EL (cell line): ENCODE measurements at regions not wholly inside any gene's neighbourhood (a gene's known extent, or its start where the extent isn't known, plus 50 kb on each side); places are given as distances from the start of the nearest gene placed in this dataset.

Source experiments
- DNase-seq: peaks from one replicate; pipeline ENCODE4 v3.0.0-alpha.2; 2016

DNA sequence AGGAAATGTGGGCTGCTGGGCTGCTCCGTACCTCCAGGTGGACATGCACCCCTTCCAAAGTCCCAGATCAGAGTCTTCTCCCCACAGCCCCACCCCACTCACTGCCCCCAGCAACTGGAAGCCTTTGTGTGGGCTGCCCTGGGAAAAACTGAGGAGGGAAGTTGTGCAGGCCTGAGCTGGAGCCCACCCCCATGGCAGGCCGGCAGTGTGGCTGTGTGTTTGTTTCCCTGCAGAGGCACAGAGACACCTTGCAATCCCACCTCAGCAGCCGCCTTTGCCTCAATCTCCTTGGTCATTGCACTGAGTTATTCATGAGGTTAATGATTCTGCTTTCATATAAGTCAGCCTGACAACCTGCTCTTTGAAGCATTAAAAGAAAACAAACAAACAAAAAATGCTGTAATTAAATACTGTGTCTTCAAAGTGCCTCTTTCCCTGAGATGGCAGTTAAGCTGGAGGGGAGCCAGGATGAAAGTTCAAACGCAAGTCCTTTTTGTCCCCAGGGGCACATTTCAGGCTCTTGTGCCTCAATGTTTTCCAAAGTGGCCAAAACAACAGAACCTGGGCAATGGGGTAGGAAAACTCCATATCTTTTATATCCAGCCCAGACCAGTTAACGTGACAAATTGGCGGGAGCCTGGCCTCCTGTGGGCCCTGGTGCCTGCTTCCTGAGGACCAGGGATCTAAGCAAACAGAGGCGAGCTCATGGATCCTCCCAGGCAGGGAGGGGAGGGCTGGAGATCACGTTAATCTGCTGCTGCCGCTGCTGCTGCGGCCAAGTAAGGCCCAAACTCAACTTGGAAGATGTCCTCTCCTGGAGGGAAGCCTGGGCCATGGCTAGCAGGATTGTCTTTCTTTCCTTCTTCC lies 51.9 kb upstream of the TSPAN11 start:
- no peak for DNase-seq

- DNase-seq = no peak
Measured at GRCh38 chr12:30870491-30871265, 55.9 kb upstream of the TSPAN11 start.

DNA sequence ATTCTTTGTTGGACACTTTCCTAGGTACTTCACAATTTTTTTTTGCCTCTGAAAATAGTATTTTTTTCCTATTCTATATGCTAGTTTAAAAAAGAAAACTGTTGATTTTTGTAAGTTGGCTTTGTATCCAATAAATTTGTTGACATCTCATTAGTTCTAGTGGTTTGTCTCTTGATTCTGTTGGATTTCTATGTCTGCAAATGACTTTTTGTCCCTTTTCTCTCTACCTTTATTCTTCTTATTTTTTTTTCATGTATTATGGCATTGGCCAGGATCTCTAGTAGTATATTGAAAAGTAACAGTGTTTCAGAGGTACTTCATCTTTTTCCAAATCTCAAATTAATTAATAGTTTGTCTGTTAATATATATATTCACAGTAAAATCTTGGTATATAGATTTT lies 59.1 kb upstream of the TSPAN11 start:
- no peak for DNase-seq

GRCh38 chr12:30866256-30866655 lies 60.3 kb upstream of the TSPAN11 start:
- no peak for DNase-seq

DNA sequence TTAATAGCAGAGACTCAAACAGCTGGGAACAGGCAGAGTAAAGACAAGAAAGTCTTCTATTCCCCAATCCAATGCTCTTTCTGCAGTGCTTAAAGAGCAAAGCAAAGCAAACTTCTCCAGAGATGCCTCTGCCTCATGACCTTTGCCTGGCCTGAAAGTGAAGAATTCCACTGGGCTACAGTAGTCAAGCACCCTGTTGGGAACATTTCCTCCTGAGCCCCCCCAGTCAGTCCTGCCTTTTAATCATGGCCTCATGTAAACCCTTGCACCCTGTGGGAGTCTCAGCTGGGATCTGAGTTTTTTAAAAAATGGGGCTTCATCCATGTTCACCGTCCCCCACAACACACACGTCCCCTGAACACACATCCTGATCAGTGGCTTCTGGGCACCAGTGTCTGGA lies 62.7 kb upstream of the TSPAN11 start:
- DNase-seq = no peak

DNA sequence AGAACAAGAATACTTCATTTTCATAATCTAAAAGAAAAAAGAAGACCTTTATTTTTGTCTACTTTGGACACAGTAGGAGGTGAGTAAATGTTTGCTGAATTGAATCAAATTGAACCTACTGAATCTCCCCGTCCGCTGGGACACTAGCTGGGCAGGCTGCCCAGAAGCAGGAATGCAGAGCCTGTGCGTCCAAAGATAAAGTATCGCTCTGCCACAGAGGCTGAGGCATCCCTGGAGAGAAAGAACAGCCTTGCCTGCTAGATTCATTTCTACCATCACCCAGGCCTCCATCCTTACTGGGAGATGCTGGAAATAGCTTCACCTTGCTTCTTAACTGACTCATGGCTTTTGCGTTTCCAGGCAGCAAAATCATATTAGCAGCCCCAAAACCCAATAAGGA lies 64.1 kb upstream of the TSPAN11 start:
- DNase-seq = no peak

- no peak for DNase-seq
Measured at GRCh38 chr12:30859226-30859625, 67.3 kb upstream of the TSPAN11 start.

DNA sequence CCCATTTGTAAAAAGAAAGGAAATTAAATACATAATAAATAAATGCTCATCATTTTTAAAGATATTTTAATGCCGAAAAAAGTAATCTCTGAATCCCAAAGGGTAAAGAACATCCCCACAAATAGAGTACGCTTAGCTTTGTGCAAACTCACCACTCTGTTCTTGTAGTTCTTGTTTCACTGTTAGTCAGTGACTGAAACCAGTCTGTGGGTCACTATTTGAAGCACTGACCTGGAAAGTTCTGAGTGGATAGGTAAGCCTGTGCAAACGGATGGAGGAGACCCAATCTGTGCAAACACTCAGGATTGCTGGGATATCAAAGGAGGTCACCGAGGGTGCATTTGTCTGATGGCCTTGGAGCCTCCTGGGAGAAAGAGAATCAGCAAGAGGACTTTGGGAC lies 68.1 kb upstream of the TSPAN11 start:
- DNase-seq = no peak

DNA sequence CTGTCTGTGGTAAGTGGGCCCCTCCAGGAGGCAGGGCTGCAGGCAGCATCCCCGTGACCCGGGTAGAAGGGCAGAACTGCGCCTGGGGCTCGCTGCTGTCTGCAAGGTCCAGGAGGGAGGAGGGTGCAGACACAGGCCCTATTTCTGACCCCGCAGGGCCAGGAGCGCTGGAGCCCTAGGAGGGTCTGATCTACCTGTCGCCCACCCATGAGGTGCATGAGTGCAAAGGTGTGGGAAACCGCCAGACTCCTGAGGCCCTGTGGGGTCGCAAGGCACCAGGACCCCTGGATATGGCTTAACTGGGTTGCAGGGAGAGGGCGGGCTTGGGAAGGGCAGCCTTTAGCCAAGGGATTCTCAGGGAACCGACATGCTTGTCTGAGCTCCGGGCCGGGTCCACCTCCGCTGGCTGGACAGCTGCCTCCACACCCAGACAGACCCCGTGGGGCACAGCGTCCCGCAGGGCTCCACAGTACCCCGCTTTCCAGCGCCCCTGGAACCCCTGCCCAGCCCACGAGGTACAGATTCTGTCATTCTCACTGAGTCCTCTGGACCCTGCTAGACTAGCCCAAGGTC lies 72.9 kb upstream of the TSPAN11 start:
- DNase-seq = no peak

GRCh38 chr12:30850684-30851083 lies 75.9 kb upstream of the TSPAN11 start:
- DNase-seq = no peak

DNA sequence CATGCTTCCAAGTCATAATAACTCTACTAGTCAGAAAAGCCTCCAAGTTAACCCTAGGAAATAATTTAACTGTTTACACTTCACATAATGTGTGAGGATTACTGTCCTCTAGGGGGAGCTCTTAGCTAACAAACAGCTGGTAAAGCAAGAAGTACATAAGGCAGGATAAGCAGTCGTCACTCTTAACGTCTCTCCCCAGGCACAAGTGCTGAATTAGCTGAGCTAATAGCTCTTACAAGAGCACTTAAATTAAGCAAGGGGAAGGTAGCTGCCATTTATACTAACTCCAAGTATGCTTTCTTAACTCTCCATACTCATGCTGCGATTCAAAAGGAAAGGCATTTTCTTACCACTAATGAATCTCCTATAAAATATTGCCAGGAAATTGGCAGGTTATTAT lies 79.3 kb upstream of the TSPAN11 start:
- peak; percentile 64 for DNase-seq

- DNase-seq = no peak
Measured at GRCh38 chr12:30846776-30847175, 79.8 kb upstream of the TSPAN11 start.

GRCh38 chr12:30845676-30846075 lies 80.9 kb upstream of the TSPAN11 start:
- no peak for DNase-seq

- no peak for DNase-seq
Measured at GRCh38 chr12:30843211-30843610, 83.3 kb upstream of the TSPAN11 start.

DNA sequence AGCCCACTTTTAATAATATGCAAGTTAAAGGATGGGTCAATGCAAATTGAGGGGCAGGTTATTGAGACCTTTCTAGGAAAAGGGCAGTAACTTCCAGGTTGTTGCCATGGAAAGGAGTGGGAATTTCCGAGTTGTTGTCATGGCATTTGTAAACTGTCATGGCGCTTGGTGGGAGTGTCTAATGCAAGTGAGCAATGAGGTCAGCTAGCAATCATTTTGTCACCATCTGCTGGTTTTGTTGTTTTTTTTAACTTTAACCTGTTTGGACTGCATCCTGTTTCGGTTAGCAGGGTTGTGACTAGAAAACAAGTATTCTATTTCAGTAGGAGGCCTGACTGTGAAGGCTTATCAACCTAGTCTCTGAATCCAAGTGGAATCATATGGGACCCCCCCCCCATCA lies 85.8 kb upstream of the TSPAN11 start:
- no peak for DNase-seq

DNA sequence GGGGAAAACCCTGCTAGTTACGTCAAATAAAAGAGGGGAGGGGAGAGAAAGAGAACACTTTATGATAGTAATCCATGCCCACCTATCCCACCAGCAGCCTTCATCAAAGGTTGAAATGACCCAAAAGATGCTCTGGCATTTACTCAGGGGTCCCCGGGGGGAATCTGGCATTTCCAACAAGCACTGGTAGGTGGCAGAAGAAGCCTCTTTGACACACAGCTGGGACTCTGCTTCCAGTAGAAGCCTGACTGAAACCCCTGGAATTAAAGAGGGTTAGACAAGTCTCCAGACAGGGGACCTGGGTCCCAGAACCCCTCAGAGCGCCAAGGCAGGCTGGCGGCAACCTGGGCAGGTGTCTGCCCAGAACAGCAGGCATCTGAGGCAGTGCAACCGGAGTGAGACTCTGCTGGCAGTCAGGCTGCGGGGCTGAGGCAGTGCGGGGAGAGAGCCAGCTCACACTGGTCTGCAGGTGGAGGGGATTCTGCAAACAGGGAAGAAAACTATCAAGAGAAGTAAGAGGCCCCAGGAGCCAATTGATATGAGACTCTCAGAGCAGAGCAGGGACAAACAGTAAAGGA lies 85.0 kb upstream of the CAPRIN2 start:
- no peak for DNase-seq

- DNase-seq = no peak
Measured at GRCh38 chr12:30837595-30837994, 82.8 kb upstream of the CAPRIN2 start.

DNA sequence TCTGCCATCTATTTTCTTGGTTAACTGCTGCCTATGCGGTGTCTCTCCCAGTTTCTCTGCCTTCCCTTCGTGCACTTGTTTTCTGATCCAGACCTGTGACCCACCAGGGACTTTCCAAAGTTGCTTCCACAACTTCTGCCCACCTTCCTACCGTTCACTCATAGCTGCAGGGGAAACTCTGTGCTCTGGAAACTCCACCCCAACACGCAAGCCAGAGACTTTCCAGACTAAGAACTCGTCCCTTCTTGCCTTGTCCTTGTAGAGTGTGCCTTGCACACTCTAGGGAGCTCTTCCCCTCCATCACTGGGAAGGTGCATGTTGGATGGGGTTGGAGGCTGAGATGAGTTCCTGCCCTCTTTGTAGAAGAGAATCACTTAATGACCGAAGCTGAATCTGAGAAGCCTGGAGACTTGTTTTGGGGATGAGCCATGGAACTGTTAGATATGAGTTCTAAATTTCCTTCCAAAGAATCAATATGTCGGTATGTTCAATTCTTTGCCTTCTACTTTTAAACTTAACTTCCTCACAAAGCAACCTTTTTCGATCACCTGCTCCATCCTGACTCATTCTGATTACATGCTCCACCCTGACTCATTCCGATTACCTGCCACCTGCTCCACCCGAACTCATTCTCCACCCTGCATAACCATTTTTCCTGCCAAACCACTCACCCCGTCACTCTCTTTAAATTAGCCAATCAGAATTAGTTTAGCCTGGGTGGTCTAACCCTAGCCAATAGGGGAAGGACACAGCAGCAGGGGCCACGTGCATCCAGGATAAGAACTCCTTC lies 82.1 kb upstream of the CAPRIN2 start:
- DNase-seq = no peak

GRCh38 chr12:30835216-30835615 lies 80.5 kb upstream of the CAPRIN2 start:
- DNase-seq = no peak

GRCh38 chr12:30830751-30831150 lies 76.0 kb upstream of the CAPRIN2 start:
- no peak for DNase-seq

DNA sequence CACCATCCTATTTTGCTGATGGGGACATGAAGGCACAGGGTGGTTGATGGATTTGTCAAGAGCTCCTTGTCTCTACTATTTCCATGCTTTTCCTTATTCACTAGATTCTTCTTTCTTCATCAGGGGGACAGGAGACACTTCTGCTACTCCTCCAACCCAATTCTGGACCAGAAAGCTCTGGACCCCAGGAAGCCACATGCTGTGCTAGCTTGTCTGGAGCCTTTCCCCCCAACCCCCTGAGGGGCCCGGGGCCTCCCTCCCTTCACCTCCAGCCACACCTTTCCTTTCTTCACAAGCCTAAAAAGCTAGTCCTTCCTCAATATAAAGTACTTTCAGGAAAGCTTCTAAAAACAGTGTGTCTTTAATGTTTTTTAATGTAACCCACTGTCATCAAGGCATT lies 75.1 kb upstream of the CAPRIN2 start:
- no peak for DNase-seq

- DNase-seq = no peak
Measured at GRCh38 chr12:30828686-30829085, 73.9 kb upstream of the CAPRIN2 start.
